HCT116 (cell line): ENCODE measurements at regions not wholly inside any gene's neighbourhood (a gene's known extent, or its start where the extent isn't known, plus 50 kb on each side); places are given as distances from the start of the nearest gene placed in this dataset.

Experiments
- ATAC-seq: fragments of 200-7000 bp; cut with Tn5 transposase; 2 replicates; pipeline ENCODE4 v1.9.1; 2020; ENCODE audit warnings: mild to moderate bottlenecking, moderate library complexity
- BruUV-seq: library from RNA; stranded (reverse); fragments of 400-500 nt; replicated peaks from 2 replicates; lab custom pipeline; 2021; lab: Mats Ljungman, UMichigan
- CTCF ChIA-PET: fragments of 300-600 bp; sonication (Branson Sonifier 250); formaldehyde crosslinking; loops from one replicate; lab custom pipeline; 2021; ENCODE audit warnings: antibody characterized with exemption; lab: Charles Lee
- POLR2A ChIA-PET: fragments of 300-600, 350-600 bp; sonication (Branson Sonifier 250); formaldehyde crosslinking; loops from one replicate; lab custom pipeline; 2021; ENCODE audit warnings: antibody characterized with exemption; lab: Charles Lee
- RAD21 ChIA-PET, 2 experiments: fragments of 300-600 bp; sonication (Branson Sonifier 250); formaldehyde crosslinking; loops; one replicate each; lab custom pipeline; 2023; ENCODE audit warnings: low total read pairs in 2 of 2; ENCODE audit not compliant: uncharacterized antibody in 2 of 2, unreplicated experiment in 2 of 2, low non-redundant PET in 1 of 2; lab: Charles Lee
- DNase-seq: peaks from one replicate; pipeline ENCODE4 v3.0.0-alpha.2; 2010; ENCODE audit warnings: low read depth, low spot score
- H2AFZ ChIP-seq: fragments of 200-600 bp; shearing (Covaris generic), sonication (generic); 2 replicates; pipeline ENCODE4 v1.6.1; 2017; ENCODE audit warnings: low read depth, mixed run types, mixed read lengths, antibody characterized with exemption, low read length; ENCODE audit not compliant: poor library complexity, severe bottlenecking
- H3K27ac ChIP-seq: 2 replicates; pipeline ENCODE4 v1.5.1; 2012; ENCODE audit warnings: low read depth, low read length
- H3K27me3 ChIP-seq: fragments of 200-600 bp; sonication (generic); 2 replicates; pipeline ENCODE4 v1.6.1; 2016; ENCODE audit warnings: mixed run types, low read length, mixed read lengths; ENCODE audit not compliant: insufficient read depth
- H3K36me3 ChIP-seq, 2 experiments: fragments of 200-500 bp in 1 of 2; fragments of 200-600 bp in 1 of 2; sonication (Bioruptor generic) in 1 of 2; sonication (generic) in 1 of 2; 2 replicates each; pipeline versions ENCODE4 v1.5.1 to v1.6.1; 2014 to 2016; ENCODE audit warnings: low read length in 2 of 2, inconsistent platforms in 1 of 2, mixed read lengths in 1 of 2, mixed run types in 1 of 2; ENCODE audit not compliant: insufficient read depth in 2 of 2, control insufficient read depth in 1 of 2
- H3K4me1 ChIP-seq, 2 experiments: fragments of 200-600 bp in 1 of 2; sonication (generic) in 1 of 2; 2 replicates each; pipeline versions ENCODE4 v1.5.1 to v1.6.1; 2012 to 2017; ENCODE audit warnings: low read length in 2 of 2, inconsistent platforms in 1 of 2, mild to moderate bottlenecking in 1 of 2, mixed read lengths in 1 of 2, mixed run types in 1 of 2, moderate library complexity in 1 of 2; ENCODE audit not compliant: insufficient read depth in 2 of 2, control insufficient read depth in 1 of 2
- H3K4me2 ChIP-seq: fragments of 200-600 bp; sonication (generic); 2 replicates; pipeline ENCODE4 v1.6.1; 2017; ENCODE audit warnings: mixed run types, low read length, mixed read lengths
- H3K4me3 ChIP-seq, 2 experiments: fragments of 200-600 bp in 1 of 2; sonication (generic) in 1 of 2; replicated peaks in 1 of 2; 2 replicates each; pipeline ENCODE4 v1.5.1; 2011 to 2016; ENCODE audit warnings: low read length in 2 of 2, control low read depth in 1 of 2, low read depth in 1 of 2, mild to moderate bottlenecking in 1 of 2, mixed read lengths in 1 of 2, mixed run types in 1 of 2
- H3K79me2 ChIP-seq: fragments of 200-600 bp; sonication (generic); 2 replicates; pipeline ENCODE4 v1.6.1; 2017; ENCODE audit warnings: mild to moderate bottlenecking, mixed run types, low read length, moderate library complexity, mixed read lengths; ENCODE audit not compliant: insufficient read depth
- H3K9ac ChIP-seq: fragments of 200-600 bp; sonication (generic); 2 replicates; pipeline ENCODE4 v1.6.1; 2016; ENCODE audit warnings: low read length, mixed read lengths
- H3K9me2 ChIP-seq: fragments of 200-600 bp; sonication (generic), shearing (Covaris generic); 2 replicates; pipeline ENCODE4 v1.6.1; 2017; ENCODE audit warnings: mixed run types, mild to moderate bottlenecking, moderate library complexity; ENCODE audit not compliant: insufficient read depth
- H3K9me3 ChIP-seq, 2 experiments: fragments of 200-500 bp in 1 of 2; fragments of 200-600 bp in 1 of 2; sonication (Bioruptor generic) in 1 of 2; sonication (generic) in 1 of 2; 2 replicates each; pipeline ENCODE4 v1.6.1; 2014 to 2017; ENCODE audit warnings: low read length in 2 of 2, mixed read lengths in 2 of 2, inconsistent platforms in 1 of 2, low read depth in 1 of 2, mild to moderate bottlenecking in 1 of 2, mixed run types in 1 of 2, moderate library complexity in 1 of 2; ENCODE audit not compliant: control insufficient read depth in 1 of 2, insufficient read depth in 1 of 2
- H4K20me1 ChIP-seq: fragments of 200-600 bp; sonication (generic), shearing (Covaris generic); 2 replicates; pipeline ENCODE4 v1.6.1; 2017; ENCODE audit warnings: mixed run types, mild to moderate bottlenecking, moderate library complexity; ENCODE audit not compliant: insufficient read depth
- EGR1 ChIP-seq: IDR thresholded peaks from 2 replicates; pipeline ENCODE4 v1.6.1; 2012; ENCODE audit warnings: low read depth
- EZH2phosphoT487 ChIP-seq: fragments of 200-600 bp; IDR thresholded peaks from 2 replicates; pipeline ENCODE4 v1.6.1; 2018; ENCODE audit warnings: antibody characterized with exemption, borderline replicate concordance
- FOSL1 ChIP-seq: IDR thresholded peaks from 2 replicates; pipeline ENCODE4 v1.6.1; 2012; ENCODE audit warnings: low read depth
- JUND ChIP-seq: IDR thresholded peaks from 2 replicates; pipeline ENCODE4 v1.6.1; 2012
- POLR2AphosphoS5 ChIP-seq: IDR thresholded peaks from 2 replicates; pipeline ENCODE4 v1.6.1; 2011; ENCODE audit warnings: mild to moderate bottlenecking, low read depth, low read length, moderate library complexity
- RAD21 ChIP-seq: IDR thresholded peaks from 2 replicates; pipeline ENCODE4 v1.6.1; 2012; ENCODE audit warnings: low read depth, mild to moderate bottlenecking
- ZNF274 ChIP-seq: fragments of 200-500 bp; sonication (Bioruptor generic); IDR thresholded peaks from 2 replicates; pipeline ENCODE4 v1.6.1; 2014; ENCODE audit warnings: mild to moderate bottlenecking, low read depth, low read length, inconsistent platforms
- intact Hi-C: fragments of 100-400 bp; cut with micrococcal nuclease; formaldehyde crosslinking; loops from 2 replicates; pipeline ENCODE4 v1.10.0; 2022
- TF ChIP-seq, protein P1 (sequence below), 3 experiments: fragments of 200-600 bp in 1 of 3; sonication (generic) in 1 of 3; IDR thresholded peaks in 2 of 3; conservative IDR thresholded peaks in 1 of 3; 2 replicates each; pipeline ENCODE4 v1.5.1; 2012 to 2017; ENCODE audit warnings: low read depth in 2 of 3, low read length in 2 of 3, antibody characterized with exemption in 1 of 3, borderline replicate concordance in 1 of 3, control low read depth in 1 of 3, mild to moderate bottlenecking in 1 of 3, mixed read lengths in 1 of 3, mixed run types in 1 of 3, moderate library complexity in 1 of 3; ENCODE audit not compliant: insufficient read depth in 1 of 3
- TF ChIP-seq, protein P2 (sequence below): IDR thresholded peaks from 2 replicates; pipeline ENCODE4 v1.6.1; 2012
- TF ChIP-seq, protein P3 (sequence below): IDR thresholded peaks from 2 replicates; pipeline ENCODE4 v1.6.1; 2011; ENCODE audit warnings: mild to moderate bottlenecking, low read length, moderate library complexity; ENCODE audit not compliant: insufficient replicate concordance; ENCODE audit errors: extremely low read depth
- TF ChIP-seq, protein P4 (sequence below): IDR thresholded peaks from 2 replicates; pipeline ENCODE4 v1.6.1; 2012

DNA sequence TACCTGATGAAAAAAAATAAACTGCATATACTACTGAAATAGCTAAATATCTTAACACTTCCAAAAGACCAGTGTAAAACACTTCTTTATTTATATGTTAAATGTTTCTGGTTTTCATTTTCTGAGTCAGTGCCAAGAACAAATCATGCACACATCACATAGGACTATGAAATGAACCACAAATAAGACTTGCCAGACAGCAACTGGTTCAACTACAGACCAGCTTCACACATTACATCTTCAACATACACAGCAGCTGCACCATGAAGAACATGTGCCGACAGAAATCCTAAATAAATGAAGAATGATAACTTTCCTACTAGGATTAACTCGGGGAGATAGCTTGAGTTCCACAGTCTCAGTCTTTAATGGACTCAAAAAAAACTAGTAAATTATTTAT is 168.3 kb upstream of the STXBP5 start:
- ChIA-PET CTCF (no interaction called here), RAD21 (no interaction called here), POLR2A (no interaction called here)
- intact Hi-C loops = no loop called here
- Histone ChIP-seq H3K36me3 (no peaks in the 10 kb centered on the region), H3K27ac (no peak overlapping the region), H3K9me3 (no peaks in the 10 kb centered on the region), H3K4me3 (no peak overlapping the region), H3K9me2 (no peaks in the 10 kb centered on the region), H3K79me2 (no peaks in the 10 kb centered on the region), H3K9ac (no peak overlapping the region), H3K4me1 (no peaks in the 10 kb centered on the region), H2AFZ (no peak overlapping the region), H3K27me3 (no peaks in the 10 kb centered on the region), H4K20me1 (no peaks in the 10 kb centered on the region), H3K4me2 (no peak overlapping the region)
- ATAC-seq (no peak), DNase-seq (no peak)
- no TSS peak for BruUV-seq
- no peak for TF ChIP-seq RAD21
- TF ChIP-seq ZNF274 = no peak
- no peak for TF ChIP-seq EZH2phosphoT487
- TF ChIP-seq FOSL1 = no peak
- no peak for TF ChIP-seq EGR1
- TF ChIP-seq POLR2AphosphoS5 = no peak
- TF ChIP-seq, protein P1, sequence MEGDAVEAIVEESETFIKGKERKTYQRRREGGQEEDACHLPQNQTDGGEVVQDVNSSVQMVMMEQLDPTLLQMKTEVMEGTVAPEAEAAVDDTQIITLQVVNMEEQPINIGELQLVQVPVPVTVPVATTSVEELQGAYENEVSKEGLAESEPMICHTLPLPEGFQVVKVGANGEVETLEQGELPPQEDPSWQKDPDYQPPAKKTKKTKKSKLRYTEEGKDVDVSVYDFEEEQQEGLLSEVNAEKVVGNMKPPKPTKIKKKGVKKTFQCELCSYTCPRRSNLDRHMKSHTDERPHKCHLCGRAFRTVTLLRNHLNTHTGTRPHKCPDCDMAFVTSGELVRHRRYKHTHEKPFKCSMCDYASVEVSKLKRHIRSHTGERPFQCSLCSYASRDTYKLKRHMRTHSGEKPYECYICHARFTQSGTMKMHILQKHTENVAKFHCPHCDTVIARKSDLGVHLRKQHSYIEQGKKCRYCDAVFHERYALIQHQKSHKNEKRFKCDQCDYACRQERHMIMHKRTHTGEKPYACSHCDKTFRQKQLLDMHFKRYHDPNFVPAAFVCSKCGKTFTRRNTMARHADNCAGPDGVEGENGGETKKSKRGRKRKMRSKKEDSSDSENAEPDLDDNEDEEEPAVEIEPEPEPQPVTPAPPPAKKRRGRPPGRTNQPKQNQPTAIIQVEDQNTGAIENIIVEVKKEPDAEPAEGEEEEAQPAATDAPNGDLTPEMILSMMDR (IDR thresholded peaks at IDR 0.05 in 2 of 3, conservative IDR thresholded peaks at IDR 0.05 in 1 of 3; ENCODE audit: borderline replicate concordance in 1 of 3, insufficient read depth in 1 of 3, low read depth in 2 of 3, low read length in 2 of 3) = no peak
- TF ChIP-seq, protein P2, sequence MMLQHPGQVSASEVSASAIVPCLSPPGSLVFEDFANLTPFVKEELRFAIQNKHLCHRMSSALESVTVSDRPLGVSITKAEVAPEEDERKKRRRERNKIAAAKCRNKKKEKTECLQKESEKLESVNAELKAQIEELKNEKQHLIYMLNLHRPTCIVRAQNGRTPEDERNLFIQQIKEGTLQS = no peak
- TF ChIP-seq, protein P3, sequence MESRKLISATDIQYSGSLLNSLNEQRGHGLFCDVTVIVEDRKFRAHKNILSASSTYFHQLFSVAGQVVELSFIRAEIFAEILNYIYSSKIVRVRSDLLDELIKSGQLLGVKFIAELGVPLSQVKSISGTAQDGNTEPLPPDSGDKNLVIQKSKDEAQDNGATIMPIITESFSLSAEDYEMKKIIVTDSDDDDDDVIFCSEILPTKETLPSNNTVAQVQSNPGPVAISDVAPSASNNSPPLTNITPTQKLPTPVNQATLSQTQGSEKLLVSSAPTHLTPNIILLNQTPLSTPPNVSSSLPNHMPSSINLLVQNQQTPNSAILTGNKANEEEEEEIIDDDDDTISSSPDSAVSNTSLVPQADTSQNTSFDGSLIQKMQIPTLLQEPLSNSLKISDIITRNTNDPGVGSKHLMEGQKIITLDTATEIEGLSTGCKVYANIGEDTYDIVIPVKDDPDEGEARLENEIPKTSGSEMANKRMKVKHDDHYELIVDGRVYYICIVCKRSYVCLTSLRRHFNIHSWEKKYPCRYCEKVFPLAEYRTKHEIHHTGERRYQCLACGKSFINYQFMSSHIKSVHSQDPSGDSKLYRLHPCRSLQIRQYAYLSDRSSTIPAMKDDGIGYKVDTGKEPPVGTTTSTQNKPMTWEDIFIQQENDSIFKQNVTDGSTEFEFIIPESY = no peak
- TF ChIP-seq, protein P4, sequence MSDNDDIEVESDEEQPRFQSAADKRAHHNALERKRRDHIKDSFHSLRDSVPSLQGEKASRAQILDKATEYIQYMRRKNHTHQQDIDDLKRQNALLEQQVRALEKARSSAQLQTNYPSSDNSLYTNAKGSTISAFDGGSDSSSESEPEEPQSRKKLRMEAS = no peak
- TF ChIP-seq JUND = no peak
